CD1c-positive myeloid dendritic cell (primary cell): ENCODE measurements at regions not wholly inside any gene's neighbourhood (a gene's known extent, or its start where the extent isn't known, plus 50 kb on each side); places are given as distances from the start of the nearest gene placed in this dataset.

Experiments used
- DNase-seq: peaks from one replicate; pipeline ENCODE4 v3.0.0-alpha.2; 2016; ENCODE audit errors: extremely low spot score

- no peak for DNase-seq
Observed at GRCh38 chr7:26487780-26488515, 196.3 kb downstream of the SNX10 start.

GRCh38 chr7:26489391-26489790 lies 197.7 kb downstream of the SNX10 start:
- DNase-seq = no peak

GRCh38 chr7:26489906-26490639 lies 198.4 kb downstream of the SNX10 start:
- no peak for DNase-seq

GRCh38 chr7:26490640-26491624 lies 199.3 kb downstream of the SNX10 start:
- DNase-seq = no peak

- no peak for DNase-seq
Observed at GRCh38 chr7:26492816-26493215, 201.2 kb downstream of the SNX10 start.

- no peak for DNase-seq
Observed at GRCh38 chr7:26493737-26494428, 202.2 kb downstream of the SNX10 start.

- no peak for DNase-seq
Observed at GRCh38 chr7:26495569-26495968, 203.9 kb downstream of the SNX10 start.

GRCh38 chr7:26497801-26498596 lies 206.3 kb downstream of the SNX10 start:
- no peak for DNase-seq

- no peak for DNase-seq
Observed at GRCh38 chr7:26499315-26499897, 207.7 kb downstream of the SNX10 start.

- DNase-seq = peak; percentile 67
Observed at GRCh38 chr7:26500749-26501352, 209.2 kb downstream of the SNX10 start.

- no peak for DNase-seq
Observed at GRCh38 chr7:26504411-26505120, 212.9 kb downstream of the SNX10 start.

- no peak for DNase-seq
Observed at GRCh38 chr7:26506196-26506595, 214.5 kb downstream of the SNX10 start.

GRCh38 chr7:26507108-26507987 lies 215.7 kb downstream of the SNX10 start:
- no peak for DNase-seq

GRCh38 chr7:26508481-26508880 lies 216.8 kb downstream of the SNX10 start:
- DNase-seq = no peak

- no peak for DNase-seq
Observed at GRCh38 chr7:26508917-26509316, 217.3 kb downstream of the SNX10 start.

- DNase-seq = peak; percentile 55
Observed at GRCh38 chr7:26510231-26510957, 218.7 kb downstream of the SNX10 start.

- DNase-seq = no peak
Observed at GRCh38 chr7:26511866-26512265, 220.2 kb downstream of the SNX10 start.

GRCh38 chr7:26512737-26513136 lies 221.1 kb downstream of the SNX10 start:
- no peak for DNase-seq
